Activated naive CD8-positive, alpha-beta T cell treated with anti-CD3 and anti-CD28 coated beads, Interleukin-2, amount 10 ng/mL, durations not matched to agents 7 days and 5 days (primary cell): ENCODE measurements at regions not wholly inside any gene's neighbourhood (a gene's known extent, or its start where the extent isn't known, plus 50 kb on each side); places are given as distances from the start of the nearest gene placed in this dataset.

Experiments
- ATAC-seq: fragments of 150-1000 bp; cut with Tn5 transposase; one replicate; pipeline ENCODE4 v1.10.0; 2021; ENCODE audit warnings: low read depth, moderate library complexity
- POLR2A ChIA-PET: fragments of 350-600 bp; sonication (Branson Sonifier 250); formaldehyde crosslinking; loops from one replicate; lab custom pipeline; 2021; ENCODE audit warnings: antibody characterized with exemption; lab: Charles Lee
- DNase-seq: peaks from one replicate; pipeline ENCODE4 v3.0.0; 2021
- H3K27ac Mint-ChIP-seq: one replicate; pipeline ENCODE4 v1.8.0; 2022; ENCODE audit warnings: mild to moderate bottlenecking, mixed read lengths
- H3K27me3 Mint-ChIP-seq: one replicate; pipeline ENCODE4 v1.8.0; 2022; ENCODE audit warnings: mild to moderate bottlenecking, moderate library complexity, mixed read lengths
- H3K36me3 Mint-ChIP-seq: one replicate; pipeline ENCODE4 v1.8.0; 2021; ENCODE audit warnings: mild to moderate bottlenecking, mixed read lengths
- H3K4me1 Mint-ChIP-seq: one replicate; pipeline ENCODE4 v1.8.0; 2021; ENCODE audit warnings: mixed read lengths
- H3K4me3 Mint-ChIP-seq: one replicate; pipeline ENCODE4 v1.8.0; 2022; ENCODE audit warnings: mild to moderate bottlenecking, moderate library complexity, mixed read lengths
- H3K9me3 Mint-ChIP-seq: one replicate; pipeline ENCODE4 v1.8.0; 2021; ENCODE audit warnings: mixed read lengths

GRCh38 chr7:153382641-153383101 is 623.1 kb downstream of the ACTR3B start:
- Mint-ChIP-seq H3K27ac (no peak overlapping the region), H3K36me3 (no peaks in the 10 kb centered on the region), H3K4me1 (no peaks in the 10 kb centered on the region), H3K4me3 (no peak overlapping the region), H3K27me3 (peaks cover 2% of the 10 kb centered on the region), H3K9me3 (peaks cover 1% of the 10 kb centered on the region)
- POLR2A ChIA-PET, result no interaction called here
- DNase-seq, result no peak
- ATAC-seq, result no peak

GRCh38 chr7:153383781-153384180 is 624.2 kb downstream of the ACTR3B start:
- DNase-seq (no peak), ATAC-seq (no peak)
- H3K27ac Mint-ChIP-seq, result no peak overlapping the region
- H3K4me1 Mint-ChIP-seq, result no peaks in the 10 kb centered on the region
- POLR2A ChIA-PET, result no interaction called here
- no peak overlapping the region for H3K4me3 Mint-ChIP-seq
- no peaks in the 10 kb centered on the region for H3K36me3 Mint-ChIP-seq
- peaks cover 3% of the 10 kb centered on the region for H3K9me3 Mint-ChIP-seq
- peaks cover 2% of the 10 kb centered on the region for H3K27me3 Mint-ChIP-seq

- H3K27ac Mint-ChIP-seq, result no peak overlapping the region
- peaks cover 2% of the 10 kb centered on the region for H3K27me3 Mint-ChIP-seq
- H3K4me1 Mint-ChIP-seq, result no peaks in the 10 kb centered on the region
- DNase-seq (no peak), ATAC-seq (no peak)
- H3K36me3 Mint-ChIP-seq, result no peaks in the 10 kb centered on the region
- peaks cover 6% of the 10 kb centered on the region for H3K9me3 Mint-ChIP-seq
- no peak overlapping the region for H3K4me3 Mint-ChIP-seq
- POLR2A ChIA-PET, result no interaction called here
These were observed 626.0 kb downstream of the ACTR3B start for GRCh38 chr7:153385502-153385901.

- Mint-ChIP-seq H3K27ac (no peak overlapping the region), H3K36me3 (no peaks in the 10 kb centered on the region), H3K4me3 (no peak overlapping the region), H3K4me1 (no peaks in the 10 kb centered on the region), H3K9me3 (peaks cover 9% of the 10 kb centered on the region), H3K27me3 (peaks cover 1% of the 10 kb centered on the region)
- ATAC-seq, result no peak
- POLR2A ChIA-PET, result no interaction called here
- DNase-seq, result no peak
These were observed 627.0 kb downstream of the ACTR3B start for GRCh38 chr7:153386556-153386955.

- Mint-ChIP-seq H3K4me1 (no peaks in the 10 kb centered on the region), H3K9me3 (peaks cover 13% of the 10 kb centered on the region), H3K27ac (no peak overlapping the region), H3K27me3 (no peaks in the 10 kb centered on the region), H3K36me3 (no peaks in the 10 kb centered on the region), H3K4me3 (no peak overlapping the region)
- POLR2A ChIA-PET, result no interaction called here
- DNase-seq (no peak), ATAC-seq (no peak)
These were observed 629.1 kb downstream of the ACTR3B start for GRCh38 chr7:153388611-153389010.

GRCh38 chr7:153389261-153389660 is 629.7 kb downstream of the ACTR3B start:
- H3K9me3 Mint-ChIP-seq, result peaks cover 17% of the 10 kb centered on the region
- H3K4me1 Mint-ChIP-seq, result no peaks in the 10 kb centered on the region
- DNase-seq (no peak), ATAC-seq (no peak)
- H3K27me3 Mint-ChIP-seq, result no peaks in the 10 kb centered on the region
- H3K4me3 Mint-ChIP-seq, result no peak overlapping the region
- POLR2A ChIA-PET, result no interaction called here
- no peak overlapping the region for H3K27ac Mint-ChIP-seq
- no peaks in the 10 kb centered on the region for H3K36me3 Mint-ChIP-seq

GRCh38 chr7:153390955-153391354 is 631.4 kb downstream of the ACTR3B start:
- no peak overlapping the region for H3K27ac Mint-ChIP-seq
- POLR2A ChIA-PET, result no interaction called here
- ATAC-seq (no peak), DNase-seq (no peak)
- no peaks in the 10 kb centered on the region for H3K36me3 Mint-ChIP-seq
- no peaks in the 10 kb centered on the region for H3K4me1 Mint-ChIP-seq
- H3K27me3 Mint-ChIP-seq, result no peaks in the 10 kb centered on the region
- H3K4me3 Mint-ChIP-seq, result no peak overlapping the region
- H3K9me3 Mint-ChIP-seq, result peaks cover 17% of the 10 kb centered on the region

GRCh38 chr7:153392726-153393125 is 633.2 kb downstream of the ACTR3B start:
- no peak for DNase-seq
- Mint-ChIP-seq H3K36me3 (no peaks in the 10 kb centered on the region), H3K27me3 (no peaks in the 10 kb centered on the region), H3K4me3 (no peak overlapping the region), H3K27ac (no peak overlapping the region), H3K4me1 (no peaks in the 10 kb centered on the region), H3K9me3 (peaks cover 17% of the 10 kb centered on the region)
- POLR2A ChIA-PET, result no interaction called here
- no peak for ATAC-seq

- Mint-ChIP-seq H3K36me3 (no peaks in the 10 kb centered on the region), H3K9me3 (peaks cover 16% of the 10 kb centered on the region), H3K27me3 (no peaks in the 10 kb centered on the region), H3K4me3 (no peak overlapping the region), H3K4me1 (no peaks in the 10 kb centered on the region), H3K27ac (no peak overlapping the region)
- DNase-seq (no peak), ATAC-seq (no peak)
- POLR2A ChIA-PET, result no interaction called here
These were observed 634.1 kb downstream of the ACTR3B start for GRCh38 chr7:153393666-153394065.

- ATAC-seq (no peak), DNase-seq (no peak)
- H3K27me3 Mint-ChIP-seq, result no peaks in the 10 kb centered on the region
- H3K27ac Mint-ChIP-seq, result no peak overlapping the region
- POLR2A ChIA-PET, result no interaction called here
- no peak overlapping the region for H3K4me3 Mint-ChIP-seq
- no peaks in the 10 kb centered on the region for H3K4me1 Mint-ChIP-seq
- H3K9me3 Mint-ChIP-seq, result peaks cover 10% of the 10 kb centered on the region
- no peaks in the 10 kb centered on the region for H3K36me3 Mint-ChIP-seq
These were observed 636.9 kb downstream of the ACTR3B start for GRCh38 chr7:153396475-153396874.

GRCh38 chr7:153397459-153397858 is 637.9 kb downstream of the ACTR3B start:
- no peak for DNase-seq
- no peak overlapping the region for H3K27ac Mint-ChIP-seq
- POLR2A ChIA-PET, result no interaction called here
- no peaks in the 10 kb centered on the region for H3K36me3 Mint-ChIP-seq
- H3K27me3 Mint-ChIP-seq, result no peaks in the 10 kb centered on the region
- H3K9me3 Mint-ChIP-seq, result peaks cover 6% of the 10 kb centered on the region
- ATAC-seq, result no peak
- H3K4me1 Mint-ChIP-seq, result no peaks in the 10 kb centered on the region
- no peak overlapping the region for H3K4me3 Mint-ChIP-seq

GRCh38 chr7:153397906-153398305 is 638.4 kb downstream of the ACTR3B start:
- Mint-ChIP-seq H3K36me3 (no peaks in the 10 kb centered on the region), H3K27me3 (no peaks in the 10 kb centered on the region), H3K4me3 (no peak overlapping the region), H3K9me3 (peaks cover 6% of the 10 kb centered on the region), H3K4me1 (no peaks in the 10 kb centered on the region), H3K27ac (no peak overlapping the region)
- no peak for ATAC-seq
- DNase-seq, result no peak
- POLR2A ChIA-PET, result no interaction called here

GRCh38 chr7:153398370-153398769 is 638.8 kb downstream of the ACTR3B start:
- no peaks in the 10 kb centered on the region for H3K36me3 Mint-ChIP-seq
- POLR2A ChIA-PET, result no interaction called here
- ATAC-seq (no peak), DNase-seq (no peak)
- no peak overlapping the region for H3K27ac Mint-ChIP-seq
- no peak overlapping the region for H3K4me3 Mint-ChIP-seq
- H3K27me3 Mint-ChIP-seq, result no peaks in the 10 kb centered on the region
- H3K4me1 Mint-ChIP-seq, result no peaks in the 10 kb centered on the region
- H3K9me3 Mint-ChIP-seq, result peaks cover 6% of the 10 kb centered on the region

GRCh38 chr7:153398789-153399553 is 639.4 kb downstream of the ACTR3B start:
- H3K4me3 Mint-ChIP-seq, result no peak overlapping the region
- ATAC-seq, result no peak
- H3K27me3 Mint-ChIP-seq, result no peaks in the 10 kb centered on the region
- H3K27ac Mint-ChIP-seq, result no peak overlapping the region
- peaks cover 4% of the 10 kb centered on the region for H3K9me3 Mint-ChIP-seq
- H3K36me3 Mint-ChIP-seq, result no peaks in the 10 kb centered on the region
- no peaks in the 10 kb centered on the region for H3K4me1 Mint-ChIP-seq
- no peak for DNase-seq
- POLR2A ChIA-PET, result no interaction called here
